ENCODE measurements at regions not wholly inside any gene's neighbourhood (a gene's known extent, or its start where the extent isn't known, plus 50 kb on each side); places are given as distances from the start of the nearest gene placed in this dataset.

- ChIA-PET POLR2A (no interaction called here), CTCF (no interaction called here)
- DNase-seq (ENCODE audit: extremely low spot score) = no peak
- TF ChIP-seq, protein P1, sequence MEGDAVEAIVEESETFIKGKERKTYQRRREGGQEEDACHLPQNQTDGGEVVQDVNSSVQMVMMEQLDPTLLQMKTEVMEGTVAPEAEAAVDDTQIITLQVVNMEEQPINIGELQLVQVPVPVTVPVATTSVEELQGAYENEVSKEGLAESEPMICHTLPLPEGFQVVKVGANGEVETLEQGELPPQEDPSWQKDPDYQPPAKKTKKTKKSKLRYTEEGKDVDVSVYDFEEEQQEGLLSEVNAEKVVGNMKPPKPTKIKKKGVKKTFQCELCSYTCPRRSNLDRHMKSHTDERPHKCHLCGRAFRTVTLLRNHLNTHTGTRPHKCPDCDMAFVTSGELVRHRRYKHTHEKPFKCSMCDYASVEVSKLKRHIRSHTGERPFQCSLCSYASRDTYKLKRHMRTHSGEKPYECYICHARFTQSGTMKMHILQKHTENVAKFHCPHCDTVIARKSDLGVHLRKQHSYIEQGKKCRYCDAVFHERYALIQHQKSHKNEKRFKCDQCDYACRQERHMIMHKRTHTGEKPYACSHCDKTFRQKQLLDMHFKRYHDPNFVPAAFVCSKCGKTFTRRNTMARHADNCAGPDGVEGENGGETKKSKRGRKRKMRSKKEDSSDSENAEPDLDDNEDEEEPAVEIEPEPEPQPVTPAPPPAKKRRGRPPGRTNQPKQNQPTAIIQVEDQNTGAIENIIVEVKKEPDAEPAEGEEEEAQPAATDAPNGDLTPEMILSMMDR (IDR thresholded peaks at IDR 0.05; ENCODE audit: control extremely low read depth, extremely low read depth, low read depth, missing control alignments) = no peak
Observed at GRCh38 chr5:162444129-162444762, 376.7 kb downstream of the GABRG2 start.

DNA sequence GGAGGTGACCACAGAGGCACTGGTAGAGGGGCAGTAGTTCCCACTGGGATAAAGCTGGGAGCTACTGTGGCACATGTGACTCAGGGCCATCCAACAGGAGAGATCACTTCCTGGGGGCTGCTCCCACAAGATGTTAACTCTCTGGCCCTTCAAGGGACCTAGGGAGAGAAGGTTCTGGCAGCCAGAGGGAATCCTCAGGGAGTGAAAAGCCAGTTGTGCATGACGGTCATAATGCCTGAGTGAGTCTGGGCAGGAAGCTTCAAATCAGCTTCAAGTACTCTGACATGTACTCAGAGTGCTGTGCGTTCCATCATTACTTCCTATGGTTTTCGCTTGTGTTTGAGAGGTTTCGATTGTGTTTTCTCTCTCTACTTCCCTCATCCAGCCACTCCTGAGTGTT is 388.5 kb downstream of the GABRG2 start:
- POLR2A ChIA-PET = no interaction called here
- TF ChIP-seq, protein P1 (IDR thresholded peaks at IDR 0.05; ENCODE audit: control extremely low read depth, extremely low read depth, low read depth, missing control alignments) = no peak
- CTCF ChIA-PET = interaction anchor here (1.1 kb wide), 1 partner anchor 17 kb away, joined by 3 read pairs; no protein-coding TSS in a partner anchor
- DNase-seq (ENCODE audit: extremely low spot score) = no peak

DNA sequence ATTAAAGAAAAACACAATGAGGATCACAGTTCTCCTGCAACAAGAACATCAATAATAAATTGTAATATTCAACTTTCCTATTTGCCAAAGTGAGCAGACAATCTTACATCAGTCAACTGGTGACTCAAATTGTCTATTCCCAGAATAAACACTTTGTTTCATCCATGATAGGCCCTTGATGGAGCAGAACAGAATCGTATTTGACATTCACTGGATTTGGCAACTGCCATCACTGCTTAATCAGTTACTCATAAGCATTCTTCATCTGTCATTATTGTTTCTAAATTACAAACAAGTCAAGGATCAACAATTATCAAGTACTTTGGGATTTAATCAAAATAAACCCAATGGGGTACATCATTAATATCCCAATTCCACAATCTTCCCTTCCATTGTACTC is 398.4 kb downstream of the GABRG2 start:
- DNase-seq (ENCODE audit: extremely low spot score) = no peak
- ChIA-PET POLR2A (no interaction called here), CTCF (no interaction called here)
- TF ChIP-seq, protein P1 (IDR thresholded peaks at IDR 0.05; ENCODE audit: control extremely low read depth, extremely low read depth, low read depth, missing control alignments) = no peak

DNA sequence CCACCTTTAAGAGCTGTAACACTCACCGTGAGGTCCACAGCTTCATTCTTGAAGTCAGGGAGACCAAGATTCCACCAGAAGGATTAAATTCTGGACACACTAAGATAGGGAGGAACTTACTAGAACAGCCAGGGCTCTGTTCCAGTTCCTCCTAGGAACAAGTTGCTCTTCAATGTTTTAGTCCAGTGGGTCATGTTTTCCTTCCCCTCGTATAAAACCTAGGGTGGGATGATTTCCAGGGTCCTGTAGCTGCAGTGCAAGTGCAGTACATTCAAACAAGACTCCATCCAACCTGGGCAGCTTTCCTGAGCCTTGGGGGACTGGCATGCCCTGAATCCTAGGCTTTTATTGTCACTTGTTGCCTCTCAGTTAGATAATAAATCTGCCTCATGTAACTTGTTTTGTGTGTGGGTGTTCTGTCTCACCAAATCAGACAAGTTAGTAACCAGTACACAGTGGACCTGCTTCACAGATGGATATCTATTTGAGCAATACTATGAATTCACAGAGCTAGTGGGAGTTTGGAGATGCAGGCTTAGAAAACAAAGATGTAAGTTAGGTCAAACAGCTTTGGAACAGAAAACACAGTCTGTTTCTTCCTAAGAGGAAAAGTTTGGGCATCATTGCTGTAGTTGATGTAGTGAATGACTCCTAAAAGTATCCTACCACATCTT is 405.6 kb downstream of the GABRG2 start:
- CTCF ChIA-PET = interaction anchor here (1.4 to 1.5 kb wide), 2 partner anchors 9 to 17 kb away, joined by 3 to 4 read pairs; no protein-coding TSS in a partner anchor
- POLR2A ChIA-PET = no interaction called here
- no peak for DNase-seq (ENCODE audit: extremely low spot score)
- TF ChIP-seq, protein P1 (IDR thresholded peaks at IDR 0.05; ENCODE audit: control extremely low read depth, extremely low read depth, low read depth, missing control alignments) = no peak

GRCh38 chr5:162474239-162474638 is 406.7 kb downstream of the GABRG2 start:
- ChIA-PET POLR2A (no interaction called here), CTCF (no interaction called here)
- DNase-seq (ENCODE audit: extremely low spot score) = no peak
- TF ChIP-seq, protein P1 (IDR thresholded peaks at IDR 0.05; ENCODE audit: control extremely low read depth, extremely low read depth, low read depth, missing control alignments) = no peak

DNA sequence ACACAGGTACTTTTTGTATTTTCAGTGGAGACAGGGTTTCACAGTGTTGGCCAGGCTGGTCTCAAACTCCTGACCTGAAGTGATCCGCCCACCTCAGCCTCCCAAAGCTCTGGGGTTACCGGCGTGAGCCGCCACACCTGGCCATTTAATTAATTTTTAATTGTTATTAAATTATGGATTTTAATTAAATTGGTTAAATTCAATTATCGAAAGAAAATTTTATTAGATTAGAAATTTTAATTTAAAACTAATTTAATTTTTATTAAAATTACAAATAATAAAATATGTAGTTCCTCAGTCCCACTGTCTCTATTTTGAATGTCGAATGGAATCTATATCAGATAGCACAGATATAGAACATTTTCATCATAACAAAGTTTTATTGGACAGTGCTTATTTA is 416.5 kb downstream of the GABRG2 start:
- TF ChIP-seq, protein P1 (IDR thresholded peaks at IDR 0.05; ENCODE audit: control extremely low read depth, extremely low read depth, low read depth, missing control alignments) = no peak
- ChIA-PET CTCF (interaction anchor here (1.4 kb wide), 1 partner anchor 16 kb away, joined by 3 read pairs; no protein-coding TSS in a partner anchor), POLR2A (no interaction called here)
- no peak for DNase-seq (ENCODE audit: extremely low spot score)
